ENCODE measurements at regions not wholly inside any gene's neighbourhood (a gene's known extent, or its start where the extent isn't known, plus 50 kb on each side); places are given as distances from the start of the nearest gene placed in this dataset.
A peak's percentile ranks its signal among the peaks of the same experiment; 100 is the strongest.

GRCh38 chr9:134556531-134557068 is 85.0 kb upstream of the COL5A1 start:
- H3K27me3 ChIP-seq, result peaks cover 3% of the 10 kb centered on the region
- H3K36me3 ChIP-seq (replicated peaks in 1 of 2), result no peaks in the 10 kb centered on the region
- H3K9me3 ChIP-seq (replicated peaks in 1 of 3), result no peaks in the 10 kb centered on the region
- WGBS, 4 donors, result 87 to 90% (median 88%) methylated on average over 8 to 15 of the region's 15 CpGs
- peak in 2 of 7 donors; percentile 9 for DNase-seq
- TF ChIP-seq CTCF (IDR thresholded peaks at IDR 0.05) (no peak), POLR2A (IDR thresholded peaks at IDR 0.05) (no peak)
- intact Hi-C loops (cut with DNase I), result no loop called here
- no peak overlapping the region for H3K27ac ChIP-seq
- H3K4me3 ChIP-seq, result no peak overlapping the region
- H3K4me1 ChIP-seq (replicated peaks in 1 of 2), result no peaks in the 10 kb centered on the region

GRCh38 chr9:134557331-134557730 is 84.3 kb upstream of the COL5A1 start:
- H3K4me3 ChIP-seq, result no peak overlapping the region
- peaks cover 3% of the 10 kb centered on the region for H3K27me3 ChIP-seq
- H3K27ac ChIP-seq, result no peak overlapping the region
- peak in 1 of 7 donors; percentile 2 for DNase-seq
- H3K4me1 ChIP-seq (replicated peaks in 1 of 2), result no peaks in the 10 kb centered on the region
- no peaks in the 10 kb centered on the region for H3K9me3 ChIP-seq (replicated peaks in 1 of 3)
- intact Hi-C loops (cut with DNase I), result no loop called here
- H3K36me3 ChIP-seq (replicated peaks in 1 of 2), result no peaks in the 10 kb centered on the region
- TF ChIP-seq CTCF (IDR thresholded peaks at IDR 0.05) (no peak), POLR2A (IDR thresholded peaks at IDR 0.05) (no peak)
- WGBS, 4 donors, result 89 to 92% (median 90%) methylated on average over 11 to 18 of the region's 18 CpGs

- H3K4me1 ChIP-seq (replicated peaks in 1 of 2), result no peaks in the 10 kb centered on the region
- no peaks in the 10 kb centered on the region for H3K9me3 ChIP-seq (replicated peaks in 1 of 3)
- no peak overlapping the region for H3K4me3 ChIP-seq
- H3K27me3 ChIP-seq, result peaks cover 3% of the 10 kb centered on the region
- no peaks in the 10 kb centered on the region for H3K36me3 ChIP-seq (replicated peaks in 1 of 2)
- TF ChIP-seq POLR2A (IDR thresholded peaks at IDR 0.05), result no peak
- no peak for TF ChIP-seq CTCF (IDR thresholded peaks at IDR 0.05)
- 74 to 79% (median 77%) methylated on average over 19 of the region's 19 CpGs for WGBS, 4 donors
- no peak overlapping the region for H3K27ac ChIP-seq
- intact Hi-C loops (cut with DNase I), result no loop called here
- no peak for DNase-seq
Observed at GRCh38 chr9:134558124-134558905, 83.3 kb upstream of the COL5A1 start.

- Histone ChIP-seq H3K27ac (no peak overlapping the region), H3K9me3 (replicated peaks in 1 of 3) (no peaks in the 10 kb centered on the region), H3K4me3 (no peak overlapping the region), H3K36me3 (replicated peaks in 1 of 2) (no peaks in the 10 kb centered on the region), H3K4me1 (replicated peaks in 1 of 2) (no peaks in the 10 kb centered on the region), H3K27me3 (peaks cover 3% of the 10 kb centered on the region)
- 67 to 88% (median 69%) methylated on average over 3 to 5 of the region's 5 CpGs for WGBS, 4 donors
- intact Hi-C loops (cut with DNase I), result no loop called here
- TF ChIP-seq CTCF (IDR thresholded peaks at IDR 0.05) (no peak), POLR2A (IDR thresholded peaks at IDR 0.05) (no peak)
- DNase-seq, result peak in 1 of 7 donors; percentile 1
Observed at GRCh38 chr9:134559013-134559412, 82.6 kb upstream of the COL5A1 start.
